GM12878 (cell line): ENCODE measurements at regions not wholly inside any gene's neighbourhood (a gene's known extent, or its start where the extent isn't known, plus 50 kb on each side); places are given as distances from the start of the nearest gene placed in this dataset.

Source experiments
- ATAC-seq: fragments of 200-7000 bp; cut with Tn5 transposase; 3 replicates; pipeline ENCODE4 v1.9.1; 2020; ENCODE audit warnings: mild to moderate bottlenecking, moderate library complexity
- BruUV-seq: library from RNA; stranded (reverse); fragments of 400-500 nt; replicated peaks from 2 replicates; lab custom pipeline; 2021; lab: Mats Ljungman, UMichigan
- CTCF ChIA-PET: fragments of 300-600 bp; sonication (Branson Sonifier 250); formaldehyde crosslinking; extraction: SDS; loops from one replicate; lab custom pipeline; 2021; ENCODE audit warnings: inconsistent platforms; lab: Yijun Ruan, JAX
- POLR2A ChIA-PET: fragments of 350-600 bp; formaldehyde crosslinking; extraction: SDS; loops from one replicate; lab custom pipeline; 2021; ENCODE audit warnings: inconsistent platforms; lab: Charles Lee
- RAD21 ChIA-PET: fragments of 300-600 bp; sonication (Branson Sonifier 250); formaldehyde crosslinking; loops from one replicate; lab custom pipeline; 2023; ENCODE audit warnings: antibody characterized with exemption; ENCODE audit not compliant: unreplicated experiment; lab: Charles Lee
- SMC1A ChIA-PET: fragments of 300-600 bp; sonication (Branson Sonifier 250); formaldehyde crosslinking; loops from one replicate; lab custom pipeline; 2023; ENCODE audit not compliant: unreplicated experiment, uncharacterized antibody; lab: Charles Lee
- DNase-seq: peaks from one replicate; pipeline ENCODE4 v3.0.0-alpha.2; 2011; ENCODE audit warnings: low read depth, low spot score
- FAIRE-seq: peaks from 3 replicates; lab custom pipeline; 2011; peaks lifted over from hg19 to GRCh38; lab: Jason Lieb, UNC
- H2AFZ ChIP-seq: 2 replicates; pipeline ENCODE4 v1.6.0; 2011; ENCODE audit warnings: low read depth, low read length, control low read depth; ENCODE audit not compliant: control insufficient read depth
- H3K27ac ChIP-seq: 2 replicates; pipeline ENCODE4 v1.5.1; 2011; ENCODE audit warnings: control low read depth; ENCODE audit not compliant: control insufficient read depth, insufficient read depth
- H3K27me3 ChIP-seq, 2 experiments: replicated peaks in 1 of 2; 2 replicates each; pipeline versions ENCODE4 v1.6.0 to v1.6.1; 2011; ENCODE audit warnings: low read length in 1 of 2; ENCODE audit not compliant: control insufficient read depth in 2 of 2, insufficient read depth in 2 of 2
- H3K36me3 ChIP-seq, 2 experiments: 2 replicates each; pipeline ENCODE4 v1.5.1; 2011; ENCODE audit warnings: low read length in 1 of 2; ENCODE audit not compliant: control insufficient read depth in 2 of 2, insufficient read depth in 2 of 2
- H3K4me1 ChIP-seq: 2 replicates; pipeline ENCODE4 v1.6.1; 2011; ENCODE audit warnings: mild to moderate bottlenecking, low read length, moderate library complexity, mixed read lengths; ENCODE audit not compliant: control insufficient read depth, insufficient read depth
- H3K4me2 ChIP-seq: 2 replicates; pipeline ENCODE4 v1.6.0; 2011; ENCODE audit warnings: control low read depth; ENCODE audit not compliant: control insufficient read depth, insufficient read depth
- H3K4me3 ChIP-seq: fragments of 200-600 bp; sonication (generic); 2 replicates; pipeline ENCODE4 v1.5.1; 2016
- H3K79me2 ChIP-seq: 2 replicates; pipeline ENCODE4 v1.6.0; 2011; ENCODE audit warnings: low read length; ENCODE audit not compliant: control insufficient read depth, insufficient read depth
- H3K9ac ChIP-seq: 2 replicates; pipeline ENCODE4 v1.8.0; 2011; ENCODE audit warnings: low read length, control low read depth, mixed read lengths; ENCODE audit not compliant: control insufficient read depth, insufficient read depth
- H3K9me3 ChIP-seq: replicated peaks from 3 replicates; pipeline ENCODE4 v1.5.1; 2011; ENCODE audit warnings: mild to moderate bottlenecking, low read length; ENCODE audit not compliant: control insufficient read depth, insufficient read depth
- H4K20me1 ChIP-seq: 2 replicates; pipeline ENCODE4 v1.6.0; 2011; ENCODE audit not compliant: control insufficient read depth, insufficient read depth
- BCL3 ChIP-seq: IDR thresholded peaks from 2 replicates; pipeline ENCODE4 v1.6.1; 2011; ENCODE audit warnings: borderline replicate concordance, low read depth, mild to moderate bottlenecking, moderate library complexity, low read length; ENCODE audit not compliant: insufficient read depth, poor library complexity, severe bottlenecking
- BMI1 ChIP-seq: fragments of 450-650 bp; IDR thresholded peaks from 2 replicates; pipeline ENCODE4 v1.6.1; 2016; ENCODE audit warnings: mild to moderate bottlenecking, moderate library complexity, borderline replicate concordance
- CHD1 ChIP-seq: IDR thresholded peaks from 2 replicates; pipeline ENCODE4 v1.6.1; 2012; ENCODE audit warnings: low read depth, low read length, improper control_type of control experiment
- EP300 ChIP-seq, 2 experiments: fragments of 150-350 bp in 1 of 2; IDR thresholded peaks; 2 replicates each; pipeline ENCODE4 v1.6.1; 2011 to 2012; ENCODE audit warnings: low read depth in 2 of 2, low read length in 2 of 2, borderline replicate concordance in 1 of 2, improper control_type of control experiment in 1 of 2, inconsistent platforms in 1 of 2; ENCODE audit not compliant: control insufficient read depth in 1 of 2
- ETV6 ChIP-seq, 2 experiments: fragments of 450-650 bp in 1 of 2; IDR thresholded peaks in 1 of 2; conservative IDR thresholded peaks in 1 of 2; 2 replicates each; pipeline ENCODE4 v1.6.1; 2014; ENCODE audit warnings: antibody characterized with exemption in 1 of 2, borderline replicate concordance in 1 of 2, low read depth in 1 of 2, mild to moderate bottlenecking in 1 of 2, moderate library complexity in 1 of 2
- IRF4 ChIP-seq: IDR thresholded peaks from 2 replicates; pipeline ENCODE4 v1.6.1; 2011; ENCODE audit warnings: low read depth, low read length
- JUNB ChIP-seq: IDR thresholded peaks from 2 replicates; pipeline ENCODE4 v1.6.1; 2016; ENCODE audit warnings: antibody characterized with exemption, mild to moderate bottlenecking
- JUND ChIP-seq: IDR thresholded peaks from 2 replicates; pipeline ENCODE4 v1.6.1; 2012; ENCODE audit warnings: low read depth, mild to moderate bottlenecking, low read length, improper control_type of control experiment, moderate library complexity
- KLF5 ChIP-seq: fragments of 450-650 bp; IDR thresholded peaks from 2 replicates; pipeline ENCODE4 v1.6.1; 2014; ENCODE audit warnings: mild to moderate bottlenecking; ENCODE audit not compliant: partially characterized antibody
- NBN ChIP-seq: fragments of 450-650 bp; IDR thresholded peaks from 2 replicates; pipeline ENCODE4 v1.6.1; 2016
- NFYA ChIP-seq: IDR thresholded peaks from 2 replicates; pipeline ENCODE4 v1.6.1; 2011; ENCODE audit warnings: low read depth, mild to moderate bottlenecking, low read length, improper control_type of control experiment, borderline replicate concordance
- SREBF2 ChIP-seq: IDR thresholded peaks from 2 replicates; pipeline ENCODE4 v1.6.1; 2012; ENCODE audit warnings: mild to moderate bottlenecking, low read length
- SUZ12 ChIP-seq: fragments of 200-600 bp; sonication (generic); IDR thresholded peaks from one replicate; pipeline ENCODE4 v1.6.1; 2018; ENCODE audit warnings: antibody characterized with exemption, mild to moderate bottlenecking; ENCODE audit not compliant: unreplicated experiment
- ZNF207 ChIP-seq: fragments of 450-650 bp; IDR thresholded peaks from 2 replicates; pipeline ENCODE4 v1.6.1; 2014; ENCODE audit warnings: antibody characterized with exemption, mild to moderate bottlenecking, borderline replicate concordance
- in situ Hi-C: fragments of 300-500 bp; cut with MboI; formaldehyde crosslinking; loops from 9 replicates; pipeline ENCODE4 v1.14.3; 2018; ENCODE audit warnings: mixed read lengths
- intact Hi-C: fragments of 100-400 bp; cut with micrococcal nuclease; formaldehyde crosslinking; loops from one replicate; pipeline ENCODE4 v1.14.2; 2022; ENCODE audit not compliant: unreplicated experiment
- TF ChIP-seq, protein P1 (sequence below): fragments of 150-350 bp; IDR thresholded peaks from 2 replicates; pipeline ENCODE4 v1.6.1; 2016; ENCODE audit warnings: low read depth, low read length

- TF ChIP-seq, protein P1, sequence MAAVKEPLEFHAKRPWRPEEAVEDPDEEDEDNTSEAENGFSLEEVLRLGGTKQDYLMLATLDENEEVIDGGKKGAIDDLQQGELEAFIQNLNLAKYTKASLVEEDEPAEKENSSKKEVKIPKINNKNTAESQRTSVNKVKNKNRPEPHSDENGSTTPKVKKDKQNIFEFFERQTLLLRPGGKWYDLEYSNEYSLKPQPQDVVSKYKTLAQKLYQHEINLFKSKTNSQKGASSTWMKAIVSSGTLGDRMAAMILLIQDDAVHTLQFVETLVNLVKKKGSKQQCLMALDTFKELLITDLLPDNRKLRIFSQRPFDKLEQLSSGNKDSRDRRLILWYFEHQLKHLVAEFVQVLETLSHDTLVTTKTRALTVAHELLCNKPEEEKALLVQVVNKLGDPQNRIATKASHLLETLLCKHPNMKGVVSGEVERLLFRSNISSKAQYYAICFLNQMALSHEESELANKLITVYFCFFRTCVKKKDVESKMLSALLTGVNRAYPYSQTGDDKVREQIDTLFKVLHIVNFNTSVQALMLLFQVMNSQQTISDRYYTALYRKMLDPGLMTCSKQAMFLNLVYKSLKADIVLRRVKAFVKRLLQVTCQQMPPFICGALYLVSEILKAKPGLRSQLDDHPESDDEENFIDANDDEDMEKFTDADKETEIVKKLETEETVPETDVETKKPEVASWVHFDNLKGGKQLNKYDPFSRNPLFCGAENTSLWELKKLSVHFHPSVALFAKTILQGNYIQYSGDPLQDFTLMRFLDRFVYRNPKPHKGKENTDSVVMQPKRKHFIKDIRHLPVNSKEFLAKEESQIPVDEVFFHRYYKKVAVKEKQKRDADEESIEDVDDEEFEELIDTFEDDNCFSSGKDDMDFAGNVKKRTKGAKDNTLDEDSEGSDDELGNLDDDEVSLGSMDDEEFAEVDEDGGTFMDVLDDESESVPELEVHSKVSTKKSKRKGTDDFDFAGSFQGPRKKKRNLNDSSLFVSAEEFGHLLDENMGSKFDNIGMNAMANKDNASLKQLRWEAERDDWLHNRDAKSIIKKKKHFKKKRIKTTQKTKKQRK, result no peak
- TF ChIP-seq JUNB, result no peak
- TF ChIP-seq SUZ12, result no peak
- TF ChIP-seq NBN, result no peak
- no peak for TF ChIP-seq ETV6 (conservative IDR thresholded peaks at IDR 0.05 in 1 of 2, IDR thresholded peaks at IDR 0.05 in 1 of 2; ENCODE audit: borderline replicate concordance in 1 of 2, low read depth in 1 of 2)
- no peak for TF ChIP-seq ZNF207
Observed at GRCh38 chr4:187714957-187715356, 280.6 kb upstream of the ZFP42 start (continued).

- Histone ChIP-seq H3K27me3 (no peaks in the 10 kb centered on the region), H3K79me2 (no peaks in the 10 kb centered on the region), H4K20me1 (no peaks in the 10 kb centered on the region), H3K27ac (no peak overlapping the region), H3K9ac (no peak overlapping the region), H3K4me3 (no peak overlapping the region), H3K9me3 (no peaks in the 10 kb centered on the region), H3K4me1 (no peaks in the 10 kb centered on the region), H3K36me3 (no peaks in the 10 kb centered on the region), H2AFZ (no peak overlapping the region), H3K4me2 (no peak overlapping the region)
- CTCF ChIA-PET, result no interaction called here
- RAD21 ChIA-PET, result no interaction called here
- BruUV-seq, result no TSS peak
- ATAC-seq (no peak), DNase-seq (no peak), FAIRE-seq (no peak)
- intact Hi-C loops (no loop called here), in situ Hi-C loops (no loop called here)
- SMC1A ChIA-PET, result interaction anchor here (0.7 kb wide), 1 partner anchor 83 kb away, joined by 3 read pairs; no protein-coding TSS in a partner anchor
- POLR2A ChIA-PET, result no interaction called here
- TF ChIP-seq SREBF2, result no peak
- no peak for TF ChIP-seq EP300 (IDR thresholded peaks at IDR 0.05; ENCODE audit: borderline replicate concordance in 1 of 2, control insufficient read depth in 1 of 2, low read depth in 2 of 2, low read length in 2 of 2)
- no peak for TF ChIP-seq BMI1
- no peak for TF ChIP-seq KLF5
- TF ChIP-seq BCL3, result no peak
- TF ChIP-seq CHD1, result no peak
- TF ChIP-seq, protein P1, result no peak
- TF ChIP-seq NFYA, result no peak
- TF ChIP-seq JUND, result no peak
- TF ChIP-seq ETV6 (conservative IDR thresholded peaks at IDR 0.05 in 1 of 2, IDR thresholded peaks at IDR 0.05 in 1 of 2; ENCODE audit: borderline replicate concordance in 1 of 2, low read depth in 1 of 2), result no peak
- TF ChIP-seq IRF4, result no peak
Observed at GRCh38 chr4:187715466-187715865, 280.1 kb upstream of the ZFP42 start.
